ENCODE measurements at regions not wholly inside any gene's neighbourhood (a gene's known extent, or its start where the extent isn't known, plus 50 kb on each side); places are given as distances from the start of the nearest gene placed in this dataset.
"Not testable (repeated sequence)": the region's sequence is repeated elsewhere in the genome, so short reads cannot be mapped to it uniquely, and the experiment has no call there.

DNA sequence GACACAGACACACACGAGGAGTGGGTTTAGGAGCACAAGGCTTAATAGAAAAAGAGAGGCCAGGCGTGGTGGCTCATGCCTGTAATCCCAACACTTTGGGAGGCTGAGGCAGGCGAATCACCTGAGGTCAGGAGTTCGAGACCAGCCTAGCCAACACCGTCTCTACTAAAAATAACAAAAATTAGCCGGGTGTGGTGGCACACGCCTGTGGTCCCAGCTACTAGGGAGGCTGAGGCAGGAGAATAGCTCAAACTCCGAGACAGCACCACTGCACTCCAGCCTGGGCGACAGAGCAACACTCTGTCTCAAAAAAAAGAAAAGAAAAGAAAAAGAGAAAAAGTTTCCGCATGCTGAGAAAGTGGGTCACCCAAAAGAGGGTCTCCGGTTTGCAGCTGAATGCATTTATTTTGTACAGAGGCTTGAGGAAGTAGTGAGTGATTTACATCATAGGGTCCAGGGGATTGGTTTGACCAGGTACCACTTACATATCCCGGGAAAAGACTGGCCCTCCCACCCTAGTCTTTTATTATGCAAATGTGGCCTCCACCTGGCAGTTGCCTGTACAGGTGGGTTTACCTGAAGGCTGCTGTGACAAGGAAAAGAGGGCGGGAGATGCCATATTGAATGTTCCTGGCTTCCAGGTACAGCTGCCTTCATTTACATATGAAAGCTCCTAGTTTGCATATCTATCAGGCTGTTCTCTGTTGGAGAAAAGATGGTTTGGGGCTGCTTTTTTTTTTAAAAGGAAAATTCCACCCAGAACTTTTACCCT lies 366.2 kb upstream of the GRAMD2B start:
- no peak overlapping the region for H3K4me3 ChIP-seq (ENCODE audit: low read length)

GRCh38 chr5:126058392-126058791 lies 364.8 kb upstream of the GRAMD2B start:
- not testable (repeated sequence) for H3K9me2 ChIP-seq (replicated peaks; ENCODE audit: insufficient read depth, low read length); H3K4me3 ChIP-seq (ENCODE audit: low read length); H4K20me1 ChIP-seq (ENCODE audit: insufficient read depth, low read depth, low read length); DNase-seq; H3K27ac ChIP-seq (ENCODE audit: low read length); H3K9ac ChIP-seq (ENCODE audit: low read length); H2AFZ ChIP-seq (ENCODE audit: low read length); H3K36me3 ChIP-seq (ENCODE audit: insufficient read depth, low read length); H3K79me2 ChIP-seq (ENCODE audit: low read length); H3K4me2 ChIP-seq (ENCODE audit: low read depth, low read length, poor library complexity, severe bottlenecking); H3K27me3 ChIP-seq (ENCODE audit: low read length); H3K4me1 ChIP-seq (ENCODE audit: low read length)
- H3K9me3 ChIP-seq (ENCODE audit: low read length) = peaks cover 17% of the 10 kb centered on the region

More for the DNA sequence above, 366.2 kb upstream of the GRAMD2B start:
- Histone ChIP-seq H2AFZ (ENCODE audit: low read length) (no peak overlapping the region), H3K27me3 (ENCODE audit: low read length) (no peaks in the 10 kb centered on the region), H3K9me3 (ENCODE audit: low read length) (peaks cover 17% of the 10 kb centered on the region), H4K20me1 (ENCODE audit: insufficient read depth, low read depth, low read length) (no peaks in the 10 kb centered on the region), H3K4me1 (ENCODE audit: low read length) (no peaks in the 10 kb centered on the region), H3K79me2 (ENCODE audit: low read length) (no peaks in the 10 kb centered on the region), H3K27ac (ENCODE audit: low read length) (no peak overlapping the region), H3K9ac (ENCODE audit: low read length) (no peak overlapping the region), H3K36me3 (ENCODE audit: insufficient read depth, low read length) (no peaks in the 10 kb centered on the region), H3K9me2 (replicated peaks; ENCODE audit: insufficient read depth, low read length) (no peaks in the 10 kb centered on the region), H3K4me2 (ENCODE audit: low read depth, low read length, poor library complexity, severe bottlenecking) (no peak overlapping the region)
- no peak for DNase-seq

- H3K9me3 ChIP-seq (ENCODE audit: low read length) = peaks cover 9% of the 10 kb centered on the region
- H3K36me3 ChIP-seq (ENCODE audit: insufficient read depth, low read length) = no peaks in the 10 kb centered on the region
- no peaks in the 10 kb centered on the region for H3K9me2 ChIP-seq (replicated peaks; ENCODE audit: insufficient read depth, low read length)
- H3K27ac ChIP-seq (ENCODE audit: low read length) = no peak overlapping the region
- H3K9ac ChIP-seq (ENCODE audit: low read length) = no peak overlapping the region
- no peak overlapping the region for H3K4me2 ChIP-seq (ENCODE audit: low read depth, low read length, poor library complexity, severe bottlenecking)
- H3K79me2 ChIP-seq (ENCODE audit: low read length) = no peaks in the 10 kb centered on the region
- no peak overlapping the region for H2AFZ ChIP-seq (ENCODE audit: low read length)
- H4K20me1 ChIP-seq (ENCODE audit: insufficient read depth, low read depth, low read length) = no peaks in the 10 kb centered on the region
- no peaks in the 10 kb centered on the region for H3K27me3 ChIP-seq (ENCODE audit: low read length)
- no peak overlapping the region for H3K4me3 ChIP-seq (ENCODE audit: low read length)
- no peak for DNase-seq
- H3K4me1 ChIP-seq (ENCODE audit: low read length) = no peaks in the 10 kb centered on the region
These were observed 360.6 kb upstream of the GRAMD2B start for GRCh38 chr5:126062398-126063221.

GRCh38 chr5:126065061-126065460 lies 358.1 kb upstream of the GRAMD2B start:
- H2AFZ ChIP-seq (ENCODE audit: low read length) = no peak overlapping the region
- H3K27ac ChIP-seq (ENCODE audit: low read length) = no peak overlapping the region
- H3K36me3 ChIP-seq (ENCODE audit: insufficient read depth, low read length) = no peaks in the 10 kb centered on the region
- H3K4me1 ChIP-seq (ENCODE audit: low read length) = no peaks in the 10 kb centered on the region
- H4K20me1 ChIP-seq (ENCODE audit: insufficient read depth, low read depth, low read length) = no peaks in the 10 kb centered on the region
- no peaks in the 10 kb centered on the region for H3K79me2 ChIP-seq (ENCODE audit: low read length)
- H3K9me3 ChIP-seq (ENCODE audit: low read length) = peaks cover 6% of the 10 kb centered on the region
- no peak overlapping the region for H3K9ac ChIP-seq (ENCODE audit: low read length)
- no peaks in the 10 kb centered on the region for H3K9me2 ChIP-seq (replicated peaks; ENCODE audit: insufficient read depth, low read length)
- no peak overlapping the region for H3K4me2 ChIP-seq (ENCODE audit: low read depth, low read length, poor library complexity, severe bottlenecking)
- no peak for DNase-seq
- H3K4me3 ChIP-seq (ENCODE audit: low read length) = no peak overlapping the region
- no peaks in the 10 kb centered on the region for H3K27me3 ChIP-seq (ENCODE audit: low read length)

GRCh38 chr5:126066836-126067235 lies 356.4 kb upstream of the GRAMD2B start:
- Histone ChIP-seq H3K27me3 (ENCODE audit: low read length) (no peaks in the 10 kb centered on the region), H3K36me3 (ENCODE audit: insufficient read depth, low read length) (no peaks in the 10 kb centered on the region), H3K9me2 (replicated peaks; ENCODE audit: insufficient read depth, low read length) (no peaks in the 10 kb centered on the region), H3K4me1 (ENCODE audit: low read length) (no peaks in the 10 kb centered on the region), H2AFZ (ENCODE audit: low read length) (no peak overlapping the region), H3K79me2 (ENCODE audit: low read length) (no peaks in the 10 kb centered on the region), H3K4me2 (ENCODE audit: low read depth, low read length, poor library complexity, severe bottlenecking) (no peak overlapping the region), H3K4me3 (ENCODE audit: low read length) (no peak overlapping the region), H4K20me1 (ENCODE audit: insufficient read depth, low read depth, low read length) (no peaks in the 10 kb centered on the region), H3K9me3 (ENCODE audit: low read length) (peaks cover 4% of the 10 kb centered on the region), H3K9ac (ENCODE audit: low read length) (no peak overlapping the region), H3K27ac (ENCODE audit: low read length) (no peak overlapping the region)
- DNase-seq = no peak

GRCh38 chr5:126067404-126067803 lies 355.8 kb upstream of the GRAMD2B start:
- Histone ChIP-seq H3K27ac (ENCODE audit: low read length) (no peak overlapping the region), H3K4me2 (ENCODE audit: low read depth, low read length, poor library complexity, severe bottlenecking) (no peak overlapping the region), H2AFZ (ENCODE audit: low read length) (no peak overlapping the region), H3K36me3 (ENCODE audit: insufficient read depth, low read length) (no peaks in the 10 kb centered on the region), H3K27me3 (ENCODE audit: low read length) (no peaks in the 10 kb centered on the region), H3K9ac (ENCODE audit: low read length) (no peak overlapping the region), H3K4me1 (ENCODE audit: low read length) (no peaks in the 10 kb centered on the region), H3K4me3 (ENCODE audit: low read length) (no peak overlapping the region), H3K9me3 (ENCODE audit: low read length) (peaks cover 4% of the 10 kb centered on the region), H3K9me2 (replicated peaks; ENCODE audit: insufficient read depth, low read length) (no peaks in the 10 kb centered on the region), H3K79me2 (ENCODE audit: low read length) (no peaks in the 10 kb centered on the region), H4K20me1 (ENCODE audit: insufficient read depth, low read depth, low read length) (no peaks in the 10 kb centered on the region)
- no peak for DNase-seq

- H3K4me2 ChIP-seq (ENCODE audit: low read depth, low read length, poor library complexity, severe bottlenecking) = no peak overlapping the region
- H3K9me3 ChIP-seq (ENCODE audit: low read length) = peaks cover 4% of the 10 kb centered on the region
- H3K9ac ChIP-seq (ENCODE audit: low read length) = no peak overlapping the region
- no peak overlapping the region for H3K4me3 ChIP-seq (ENCODE audit: low read length)
- no peaks in the 10 kb centered on the region for H3K4me1 ChIP-seq (ENCODE audit: low read length)
- H3K79me2 ChIP-seq (ENCODE audit: low read length) = no peaks in the 10 kb centered on the region
- H2AFZ ChIP-seq (ENCODE audit: low read length) = no peak overlapping the region
- H4K20me1 ChIP-seq (ENCODE audit: insufficient read depth, low read depth, low read length) = no peaks in the 10 kb centered on the region
- no peaks in the 10 kb centered on the region for H3K36me3 ChIP-seq (ENCODE audit: insufficient read depth, low read length)
- no peaks in the 10 kb centered on the region for H3K27me3 ChIP-seq (ENCODE audit: low read length)
- no peak for DNase-seq
- H3K27ac ChIP-seq (ENCODE audit: low read length) = no peak overlapping the region
- no peaks in the 10 kb centered on the region for H3K9me2 ChIP-seq (replicated peaks; ENCODE audit: insufficient read depth, low read length)
These were observed 353.9 kb upstream of the GRAMD2B start for GRCh38 chr5:126069329-126069728.

- Histone ChIP-seq H3K27me3 (ENCODE audit: low read length) (no peaks in the 10 kb centered on the region), H3K79me2 (ENCODE audit: low read length) (no peaks in the 10 kb centered on the region), H3K9me3 (ENCODE audit: low read length) (no peaks in the 10 kb centered on the region; the same call in 1 of the 2 replicates), H2AFZ (ENCODE audit: low read length) (no peak overlapping the region), H3K4me1 (ENCODE audit: low read length) (no peaks in the 10 kb centered on the region), H3K4me3 (ENCODE audit: low read length) (no peak overlapping the region), H3K4me2 (ENCODE audit: low read depth, low read length, poor library complexity, severe bottlenecking) (no peak overlapping the region), H3K9ac (ENCODE audit: low read length) (no peak overlapping the region), H3K36me3 (ENCODE audit: insufficient read depth, low read length) (no peaks in the 10 kb centered on the region), H3K9me2 (replicated peaks; ENCODE audit: insufficient read depth, low read length) (no peaks in the 10 kb centered on the region), H3K27ac (ENCODE audit: low read length) (no peak overlapping the region), H4K20me1 (ENCODE audit: insufficient read depth, low read depth, low read length) (no peaks in the 10 kb centered on the region)
- DNase-seq = no peak
These were observed 352.7 kb upstream of the GRAMD2B start for GRCh38 chr5:126070481-126070880.

Measured in Karpas-422 (cell line).